Neural cell (in vitro differentiated cells): ENCODE measurements at regions not wholly inside any gene's neighbourhood (a gene's known extent, or its start where the extent isn't known, plus 50 kb on each side); places are given as distances from the start of the nearest gene placed in this dataset.

Source experiments
- EZH2 ChIP-seq: fragments of 200-600, 300-800 bp; shearing (Covaris generic), sonication (generic); IDR thresholded peaks from 2 replicates; pipeline ENCODE4 v1.6.1; 2014; ENCODE audit warnings: antibody characterized with exemption, low read length, borderline replicate concordance, mild to moderate bottlenecking; ENCODE audit not compliant: insufficient read depth, poor library complexity, severe bottlenecking
- SMC3 ChIP-seq: fragments of 450-650 bp; conservative IDR thresholded peaks from 2 replicates; pipeline ENCODE4 v1.6.1; 2014; ENCODE audit warnings: antibody characterized with exemption, mild to moderate bottlenecking, moderate library complexity; ENCODE audit not compliant: poor library complexity

GRCh38 chr3:17947833-17948232 is 205.4 kb upstream of the TBC1D5 start:
- TF ChIP-seq SMC3 (no peak), EZH2 (no peak)
